HG03354 (cell line): ENCODE measurements at regions not wholly inside any gene's neighbourhood (a gene's known extent, or its start where the extent isn't known, plus 50 kb on each side); places are given as distances from the start of the nearest gene placed in this dataset.
A peak's percentile ranks its signal among the peaks of the same experiment; 100 is the strongest.
"Not testable (repeated sequence)": the region's sequence is repeated elsewhere in the genome, so short reads cannot be mapped to it uniquely, and the experiment has no call there.

ENCODE experiments used
- ATAC-seq: cut with Tn5 transposase; IDR thresholded peaks from one replicate; pipeline ENCODE4 v1.9.1; 2021; ENCODE audit warnings: mild to moderate bottlenecking; ENCODE audit not compliant: unreplicated experiment, poor library complexity, severe bottlenecking

GRCh38 chr19:14286594-14286993, 80.6 kb upstream of the ADGRL1 start:
- ATAC-seq: not testable (repeated sequence)

DNA sequence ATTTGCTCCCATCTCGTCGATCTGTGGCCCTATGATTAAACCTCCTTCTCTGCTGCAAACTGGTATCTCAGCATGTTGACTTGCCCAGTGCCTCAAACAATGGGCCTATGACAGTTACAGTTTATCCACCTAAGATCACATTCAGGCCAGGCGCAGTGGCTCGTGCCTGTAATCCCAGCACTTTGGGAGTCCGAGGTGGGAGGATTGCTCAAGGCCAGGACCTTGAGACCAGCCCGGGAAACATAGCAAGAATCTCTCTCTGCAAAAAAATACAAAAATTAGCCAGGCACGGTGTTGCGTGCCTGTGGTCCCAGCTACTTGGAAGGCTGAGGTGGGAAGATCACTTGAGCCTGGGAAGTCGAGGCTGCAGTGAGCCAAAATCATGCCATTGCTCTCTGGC, 79.8 kb upstream of the ADGRL1 start:
- not testable (repeated sequence) for ATAC-seq

- peak; percentile 68 for ATAC-seq
Observed at GRCh38 chr19:14283813-14284520, 78.0 kb upstream of the ADGRL1 start.

GRCh38 chr19:14279270-14279669, 73.3 kb upstream of the ADGRL1 start:
- not testable (repeated sequence) for ATAC-seq

DNA sequence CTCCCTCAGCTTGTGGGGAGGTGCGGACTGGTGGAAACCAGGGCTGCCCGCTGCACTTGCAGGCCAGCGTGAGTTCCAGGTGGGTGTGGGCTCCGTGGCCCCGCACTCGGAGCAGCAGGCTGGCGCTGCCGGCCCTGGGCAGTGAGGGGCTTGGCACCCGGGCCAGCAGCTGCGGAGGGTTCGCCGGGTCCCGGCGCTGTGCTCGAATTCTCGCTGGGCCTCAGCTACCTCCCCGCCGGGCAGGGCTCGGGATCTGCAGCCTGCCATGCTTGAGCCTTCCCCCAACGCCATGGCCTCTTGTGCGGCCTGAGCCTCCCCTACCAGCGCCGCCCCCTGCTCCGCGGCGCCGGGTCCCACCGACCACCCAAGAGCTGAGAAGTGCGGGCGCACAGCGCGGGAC, 71.6 kb upstream of the ADGRL1 start:
- ATAC-seq: no peak

- not testable (repeated sequence) for ATAC-seq
Observed at GRCh38 chr19:14275823-14276222, 69.9 kb upstream of the ADGRL1 start.

DNA sequence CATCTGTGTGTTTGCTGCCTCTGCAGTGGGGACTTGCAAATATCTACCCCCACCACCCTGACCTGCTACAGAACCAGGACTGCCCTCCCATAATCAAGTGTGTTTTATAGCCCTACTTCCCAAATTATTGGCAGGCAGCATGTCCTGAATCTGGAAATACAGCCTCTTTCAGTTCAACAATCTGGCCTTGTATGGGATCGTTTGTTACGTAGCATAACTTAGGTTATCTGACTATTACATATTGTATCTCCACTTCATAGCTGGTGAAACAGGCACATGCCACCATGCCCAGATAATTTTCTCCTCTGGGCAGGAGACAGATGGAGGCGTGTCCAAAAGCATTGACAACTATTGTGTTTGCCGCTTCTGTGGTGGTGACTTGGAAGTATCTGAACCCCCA, 66.7 kb upstream of the ADGRL1 start:
- ATAC-seq: no peak

DNA sequence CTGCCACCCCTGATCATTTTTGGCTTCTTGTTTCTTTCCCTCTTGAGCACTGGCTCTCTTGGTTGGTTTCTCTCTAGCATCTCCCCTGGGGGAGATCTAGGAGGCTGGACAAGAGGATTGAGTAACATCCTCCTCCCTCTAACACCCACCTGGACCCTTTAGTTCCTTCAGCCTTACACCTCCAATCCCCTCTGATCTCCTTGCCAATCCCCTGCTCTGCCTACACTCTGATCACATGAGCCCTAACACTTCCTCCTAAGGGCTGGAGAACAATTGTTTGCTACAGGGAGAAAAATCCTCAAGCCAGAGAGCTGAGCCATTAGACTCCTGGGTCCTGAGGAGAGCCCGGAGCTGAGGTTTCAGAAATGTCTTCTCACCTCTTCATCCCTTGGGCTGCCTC, 65.9 kb upstream of the ADGRL1 start:
- ATAC-seq: no peak

DNA sequence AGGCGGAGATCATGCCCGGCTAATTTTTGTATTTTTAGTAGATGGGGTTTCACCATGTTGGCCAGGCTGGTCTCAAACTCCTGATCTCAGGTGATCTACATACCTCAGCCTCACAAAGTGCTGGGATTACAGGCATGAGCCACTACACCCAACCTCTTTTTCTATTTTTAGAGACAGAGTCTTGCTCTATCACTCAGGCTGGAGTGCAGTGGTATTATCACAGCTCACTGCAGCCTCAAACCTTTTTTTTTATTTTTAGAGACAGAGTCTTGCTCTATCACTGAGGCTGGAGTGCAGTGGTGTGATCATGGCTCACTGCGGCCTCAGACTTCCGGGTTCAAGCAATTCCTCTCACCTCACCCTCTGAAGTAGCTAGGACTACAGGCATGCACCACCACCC, 64.6 kb upstream of the ADGRL1 start:
- not testable (repeated sequence) for ATAC-seq

- ATAC-seq: no peak
Observed at GRCh38 chr19:14267224-14267741, 61.3 kb upstream of the ADGRL1 start.

GRCh38 chr19:14266208-14266607, 60.2 kb upstream of the ADGRL1 start:
- ATAC-seq: not testable (repeated sequence)

- no peak for ATAC-seq
Observed at GRCh38 chr19:14265290-14266036, 59.5 kb upstream of the ADGRL1 start.

GRCh38 chr19:14255902-14256649, 50.1 kb upstream of the ADGRL1 start:
- ATAC-seq: not testable (repeated sequence)
